ENCODE measurements at regions not wholly inside any gene's neighbourhood (a gene's known extent, or its start where the extent isn't known, plus 50 kb on each side); places are given as distances from the start of the nearest gene placed in this dataset.

- Mint-ChIP-seq H3K4me1 (peaks cover 4% of the 10 kb centered on the region), H3K4me3 (no peak overlapping the region), H3K27ac (no peak overlapping the region), H3K27me3 (ENCODE audit: insufficient read depth, low read depth) (peaks cover 2% of the 10 kb centered on the region), H3K36me3 (no peaks in the 10 kb centered on the region), H3K9me3 (peaks cover 16% of the 10 kb centered on the region)
- H3K4me3 ChIP-seq = no peak overlapping the region
- no peaks in the 10 kb centered on the region for H3F3A ChIP-seq (ENCODE audit: low read depth)
- H3K27ac ChIP-seq = no peak overlapping the region
- no peaks in the 10 kb centered on the region for H3K27me3 ChIP-seq
- no peaks in the 10 kb centered on the region for H4K20me1 ChIP-seq (ENCODE audit: low read depth)
- no peaks in the 10 kb centered on the region for H3K4me1 ChIP-seq
- no peak overlapping the region for H2AFZ ChIP-seq (replicated peaks)
- H3K36me3 ChIP-seq = no peaks in the 10 kb centered on the region
- H3K79me2 ChIP-seq (ENCODE audit: low read depth) = no peaks in the 10 kb centered on the region
- no peaks in the 10 kb centered on the region for H3K9me3 ChIP-seq (ENCODE audit: low read depth)
- H3K4me2 ChIP-seq = no peak overlapping the region
- no peak for DNase-seq (ENCODE audit: low spot score)
- TF ChIP-seq CTCF (IDR thresholded peaks at IDR 0.05) = peak; percentile 26
- TF ChIP-seq EZH2 (IDR thresholded peaks at IDR 0.05) = no peak
- no peak for TF ChIP-seq EZH2phosphoT487 (IDR thresholded peaks at IDR 0.05)
- H3K9ac ChIP-seq = no peak overlapping the region
Measured at GRCh38 chr5:2563046-2563445, 188.4 kb downstream of the IRX2 start.

GRCh38 chr5:2562036-2562435 is 189.4 kb downstream of the IRX2 start:
- H3K4me3 Mint-ChIP-seq = no peak overlapping the region
- H4K20me1 ChIP-seq (ENCODE audit: low read depth) = no peaks in the 10 kb centered on the region

DNA sequence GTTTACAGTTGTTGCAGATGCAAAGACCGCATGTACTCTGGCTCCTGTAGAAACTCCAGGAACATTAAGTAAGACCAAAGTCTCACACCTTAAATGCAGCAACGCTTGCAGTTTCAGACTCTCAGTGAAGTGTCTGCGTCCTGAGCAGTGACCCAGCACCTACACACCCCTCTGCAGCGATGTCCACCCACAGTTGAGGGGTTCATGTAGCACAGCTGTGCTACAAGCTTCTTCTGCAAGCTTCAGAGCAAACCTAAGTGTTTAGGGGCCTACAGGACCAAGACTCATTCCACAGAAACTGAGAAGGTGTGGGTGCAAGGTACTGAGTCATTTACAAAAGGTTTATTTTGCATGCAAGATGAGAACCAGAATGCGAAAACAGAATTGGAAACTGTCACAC is 191.0 kb downstream of the IRX2 start:
- no peak overlapping the region for H3K9ac ChIP-seq
- Mint-ChIP-seq H3K4me1 (peaks cover 5% of the 10 kb centered on the region), H3K27ac (no peak overlapping the region), H3K9me3 (peaks cover 8% of the 10 kb centered on the region), H3K27me3 (ENCODE audit: insufficient read depth, low read depth) (peaks cover 7% of the 10 kb centered on the region), H3K4me3 (no peak overlapping the region), H3K36me3 (no peaks in the 10 kb centered on the region)
- DNase-seq (ENCODE audit: low spot score) = no peak
- H3K9me3 ChIP-seq (ENCODE audit: low read depth) = no peaks in the 10 kb centered on the region
- no peaks in the 10 kb centered on the region for H3K36me3 ChIP-seq
- no peak for TF ChIP-seq CTCF (IDR thresholded peaks at IDR 0.05)
- no peak for TF ChIP-seq EZH2 (IDR thresholded peaks at IDR 0.05)
- TF ChIP-seq EZH2phosphoT487 (IDR thresholded peaks at IDR 0.05) = no peak
- H3K4me1 ChIP-seq = no peaks in the 10 kb centered on the region
- H4K20me1 ChIP-seq (ENCODE audit: low read depth) = no peaks in the 10 kb centered on the region
- H3K27me3 ChIP-seq = no peaks in the 10 kb centered on the region
- no peak overlapping the region for H2AFZ ChIP-seq (replicated peaks)
- H3K27ac ChIP-seq = no peak overlapping the region
- H3F3A ChIP-seq (ENCODE audit: low read depth) = no peaks in the 10 kb centered on the region
- H3K4me2 ChIP-seq = no peak overlapping the region
- no peak overlapping the region for H3K4me3 ChIP-seq
- no peaks in the 10 kb centered on the region for H3K79me2 ChIP-seq (ENCODE audit: low read depth)

More at GRCh38 chr5:2562036-2562435, 189.4 kb downstream of the IRX2 start:
- H3K27ac Mint-ChIP-seq = no peak overlapping the region
- no peaks in the 10 kb centered on the region for H3K79me2 ChIP-seq (ENCODE audit: low read depth)
- H3K36me3 Mint-ChIP-seq = no peaks in the 10 kb centered on the region
- H3K27me3 Mint-ChIP-seq (ENCODE audit: insufficient read depth, low read depth) = peaks cover 2% of the 10 kb centered on the region
- H3K4me1 Mint-ChIP-seq = peaks cover 2% of the 10 kb centered on the region
- TF ChIP-seq EZH2phosphoT487 (IDR thresholded peaks at IDR 0.05) (no peak), CTCF (IDR thresholded peaks at IDR 0.05) (no peak), EZH2 (IDR thresholded peaks at IDR 0.05) (no peak)
- peaks cover 9% of the 10 kb centered on the region for H3K9me3 Mint-ChIP-seq
- no peak for DNase-seq (ENCODE audit: low spot score)
- no peak overlapping the region for H3K4me2 ChIP-seq
- H3K4me1 ChIP-seq = no peaks in the 10 kb centered on the region
- H3K9me3 ChIP-seq (ENCODE audit: low read depth) = no peaks in the 10 kb centered on the region
- no peaks in the 10 kb centered on the region for H3F3A ChIP-seq (ENCODE audit: low read depth)
- H3K27me3 ChIP-seq = no peaks in the 10 kb centered on the region
- no peaks in the 10 kb centered on the region for H3K36me3 ChIP-seq
- no peak overlapping the region for H2AFZ ChIP-seq (replicated peaks)
- H3K9ac ChIP-seq = no peak overlapping the region
- H3K27ac ChIP-seq = no peak overlapping the region
- no peak overlapping the region for H3K4me3 ChIP-seq

Data from neural progenitor cell (in vitro differentiated cells).